ENCODE measurements at regions not wholly inside any gene's neighbourhood (a gene's known extent, or its start where the extent isn't known, plus 50 kb on each side); places are given as distances from the start of the nearest gene placed in this dataset.
"Not testable (repeated sequence)": the region's sequence is repeated elsewhere in the genome, so short reads cannot be mapped to it uniquely, and the experiment has no call there.

- no peaks in the 10 kb centered on the region for H3K9me3 ChIP-seq (ENCODE audit: control insufficient read depth, low read length)
- no CpG with 5 or more reads among the region's 3 CpGs for WGBS, 2 experiments (ENCODE audit: insufficient coverage in 2 of 2)
- H3K27ac ChIP-seq (ENCODE audit: low read depth, low read length, severe bottlenecking), result no peak overlapping the region
- H3K4me1 ChIP-seq (ENCODE audit: control insufficient read depth, insufficient read depth, low read length, poor library complexity, severe bottlenecking), result no peaks in the 10 kb centered on the region
- no peaks in the 10 kb centered on the region for H3K36me3 ChIP-seq (ENCODE audit: control insufficient read depth, insufficient read depth, low read length)
- H3K4me3 ChIP-seq (ENCODE audit: extremely low read depth, insufficient read depth, low read length, poor library complexity, severe bottlenecking), result no peak overlapping the region
These were observed 407.8 kb downstream of the LIG4 start for GRCh38 chr13:107807306-107808073.

GRCh38 chr13:107806726-107807125 is 408.6 kb downstream of the LIG4 start:
- Histone ChIP-seq H3K9me3 (ENCODE audit: control insufficient read depth, low read length) (no peaks in the 10 kb centered on the region), H3K27ac (ENCODE audit: low read depth, low read length, severe bottlenecking) (no peak overlapping the region), H3K4me1 (ENCODE audit: control insufficient read depth, insufficient read depth, low read length, poor library complexity, severe bottlenecking) (no peaks in the 10 kb centered on the region), H3K36me3 (ENCODE audit: control insufficient read depth, insufficient read depth, low read length) (no peaks in the 10 kb centered on the region), H3K4me3 (ENCODE audit: extremely low read depth, insufficient read depth, low read length, poor library complexity, severe bottlenecking) (no peak overlapping the region)
- 100% methylated on average over 1 of the region's 2 CpGs for WGBS, 2 experiments (ENCODE audit: insufficient coverage in 2 of 2)

GRCh38 chr13:107803822-107804495 is 411.4 kb downstream of the LIG4 start:
- Histone ChIP-seq H3K4me1 (ENCODE audit: control insufficient read depth, insufficient read depth, low read length, poor library complexity, severe bottlenecking) (no peaks in the 10 kb centered on the region), H3K36me3 (ENCODE audit: control insufficient read depth, insufficient read depth, low read length) (no peaks in the 10 kb centered on the region), H3K9me3 (ENCODE audit: control insufficient read depth, low read length) (no peaks in the 10 kb centered on the region), H3K4me3 (ENCODE audit: extremely low read depth, insufficient read depth, low read length, poor library complexity, severe bottlenecking) (no peak overlapping the region), H3K27ac (ENCODE audit: low read depth, low read length, severe bottlenecking) (no peak overlapping the region)
- 82 to 91% methylated on average over 5 to 7 of the region's 7 CpGs for WGBS, 2 experiments (ENCODE audit: insufficient coverage in 2 of 2)

GRCh38 chr13:107801621-107802020 is 413.7 kb downstream of the LIG4 start:
- WGBS, 2 experiments (ENCODE audit: insufficient coverage in 2 of 2), result 92 to 100% methylated on average over 2 to 6 of the region's 9 CpGs
- no peaks in the 10 kb centered on the region for H3K4me1 ChIP-seq (ENCODE audit: control insufficient read depth, insufficient read depth, low read length, poor library complexity, severe bottlenecking)
- H3K27ac ChIP-seq (ENCODE audit: low read depth, low read length, severe bottlenecking), result no peak overlapping the region
- no peaks in the 10 kb centered on the region for H3K36me3 ChIP-seq (ENCODE audit: control insufficient read depth, insufficient read depth, low read length)
- no peaks in the 10 kb centered on the region for H3K9me3 ChIP-seq (ENCODE audit: control insufficient read depth, low read length)
- H3K4me3 ChIP-seq (ENCODE audit: extremely low read depth, insufficient read depth, low read length, poor library complexity, severe bottlenecking), result no peak overlapping the region

- WGBS, 2 experiments (ENCODE audit: insufficient coverage in 2 of 2), result 62% methylated on average over 2 of the region's 5 CpGs; no CpG with 5 or more reads in 1 of the 2 experiments
- H3K36me3 ChIP-seq (ENCODE audit: control insufficient read depth, insufficient read depth, low read length), result no peaks in the 10 kb centered on the region
- H3K4me3 ChIP-seq (ENCODE audit: extremely low read depth, insufficient read depth, low read length, poor library complexity, severe bottlenecking), result no peak overlapping the region
- H3K27ac ChIP-seq (ENCODE audit: low read depth, low read length, severe bottlenecking), result no peak overlapping the region
- H3K9me3 ChIP-seq (ENCODE audit: control insufficient read depth, low read length), result no peaks in the 10 kb centered on the region
- H3K4me1 ChIP-seq (ENCODE audit: control insufficient read depth, insufficient read depth, low read length, poor library complexity, severe bottlenecking), result no peaks in the 10 kb centered on the region
These were observed 416.3 kb downstream of the LIG4 start for GRCh38 chr13:107799001-107799400.

- no CpG with 5 or more reads among the region's 1 CpG for WGBS, 2 experiments (ENCODE audit: insufficient coverage in 2 of 2)
- Histone ChIP-seq H3K4me1 (ENCODE audit: control insufficient read depth, insufficient read depth, low read length, poor library complexity, severe bottlenecking) (no peaks in the 10 kb centered on the region), H3K4me3 (ENCODE audit: extremely low read depth, insufficient read depth, low read length, poor library complexity, severe bottlenecking) (no peak overlapping the region), H3K9me3 (ENCODE audit: control insufficient read depth, low read length) (no peaks in the 10 kb centered on the region), H3K27ac (ENCODE audit: low read depth, low read length, severe bottlenecking) (no peak overlapping the region), H3K36me3 (ENCODE audit: control insufficient read depth, insufficient read depth, low read length) (no peaks in the 10 kb centered on the region)
These were observed 424.9 kb downstream of the LIG4 start for GRCh38 chr13:107790397-107790796.

DNA sequence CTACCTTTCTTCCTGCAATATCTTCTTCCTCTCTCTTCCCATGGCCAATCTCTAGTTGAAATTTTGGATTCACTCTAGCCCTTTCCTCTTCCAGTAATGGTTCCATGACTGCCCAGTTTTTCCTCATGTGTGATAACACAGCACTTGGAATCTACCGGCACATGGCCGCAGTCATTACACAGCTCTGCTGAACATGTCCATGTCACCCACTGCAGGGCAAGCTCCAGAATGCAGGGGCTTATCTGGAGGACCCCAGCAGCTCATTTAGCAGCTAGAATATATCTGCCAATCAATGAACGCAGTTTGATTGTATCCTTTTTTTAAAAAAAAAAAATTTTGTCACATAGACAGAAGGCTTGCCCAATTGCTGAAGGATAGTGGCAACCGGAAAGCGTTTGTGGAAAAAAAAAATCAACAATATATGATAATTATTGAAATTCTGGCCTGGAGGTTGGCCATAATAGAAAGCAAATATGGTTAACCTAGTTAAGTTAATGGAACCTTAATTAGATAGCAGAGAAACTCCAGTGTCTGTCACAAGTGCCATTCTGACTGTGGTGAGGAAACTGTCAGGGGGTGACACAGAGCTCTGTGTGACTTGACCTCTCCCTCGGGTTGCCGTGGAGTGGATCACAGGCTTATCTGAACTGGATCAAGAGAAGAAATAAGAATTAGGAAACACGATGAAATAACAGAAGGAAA is 426.7 kb downstream of the LIG4 start:
- no peaks in the 10 kb centered on the region for H3K36me3 ChIP-seq (ENCODE audit: control insufficient read depth, insufficient read depth, low read length)
- no peak overlapping the region for H3K27ac ChIP-seq (ENCODE audit: low read depth, low read length, severe bottlenecking)
- no peak overlapping the region for H3K4me3 ChIP-seq (ENCODE audit: extremely low read depth, insufficient read depth, low read length, poor library complexity, severe bottlenecking)
- no peaks in the 10 kb centered on the region for H3K9me3 ChIP-seq (ENCODE audit: control insufficient read depth, low read length)
- H3K4me1 ChIP-seq (ENCODE audit: control insufficient read depth, insufficient read depth, low read length, poor library complexity, severe bottlenecking), result no peaks in the 10 kb centered on the region
- WGBS, 2 experiments (ENCODE audit: insufficient coverage in 2 of 2), result 96 to 100% methylated on average over 4 to 5 of the region's 8 CpGs

DNA sequence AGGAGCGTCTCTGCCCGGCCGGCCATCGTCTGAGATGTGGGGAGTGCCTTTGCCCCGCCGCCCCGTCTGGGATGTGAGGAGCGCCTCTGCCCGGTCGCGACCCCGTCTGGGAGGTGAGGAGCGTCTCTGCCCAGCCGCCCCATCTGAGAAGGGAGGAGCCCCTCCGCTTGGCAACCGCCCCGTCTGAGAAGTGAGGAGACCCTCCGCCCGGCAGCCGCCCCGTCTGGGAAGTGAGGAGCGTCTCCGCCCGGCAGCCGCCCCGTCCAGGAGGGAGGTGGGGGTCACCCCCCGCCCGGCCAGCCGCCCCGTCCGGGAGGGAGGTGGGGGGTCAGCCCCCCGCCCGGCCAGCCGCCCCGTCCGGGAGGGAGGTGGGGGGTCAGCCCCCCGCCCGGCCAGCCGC is 432.7 kb downstream of the LIG4 start:
- not testable (repeated sequence) for H3K4me1 ChIP-seq (ENCODE audit: control insufficient read depth, insufficient read depth, low read length, poor library complexity, severe bottlenecking)

GRCh38 chr13:107778094-107778493 is 437.2 kb downstream of the LIG4 start:
- Histone ChIP-seq H3K4me3 (ENCODE audit: extremely low read depth, insufficient read depth, low read length, poor library complexity, severe bottlenecking) (no peak overlapping the region), H3K36me3 (ENCODE audit: control insufficient read depth, insufficient read depth, low read length) (no peaks in the 10 kb centered on the region), H3K9me3 (ENCODE audit: control insufficient read depth, low read length) (no peaks in the 10 kb centered on the region), H3K27ac (ENCODE audit: low read depth, low read length, severe bottlenecking) (no peak overlapping the region), H3K4me1 (ENCODE audit: control insufficient read depth, insufficient read depth, low read length, poor library complexity, severe bottlenecking) (no peaks in the 10 kb centered on the region)
- 63% methylated on average over 1 of the region's 1 CpG; no CpG with 5 or more reads in 1 of the 2 experiments for WGBS, 2 experiments (ENCODE audit: insufficient coverage in 2 of 2)

More for the DNA sequence above, 432.7 kb downstream of the LIG4 start:
- H3K4me3 ChIP-seq (ENCODE audit: extremely low read depth, insufficient read depth, low read length, poor library complexity, severe bottlenecking); H3K27ac ChIP-seq (ENCODE audit: low read depth, low read length, severe bottlenecking); H3K9me3 ChIP-seq (ENCODE audit: control insufficient read depth, low read length); H3K36me3 ChIP-seq (ENCODE audit: control insufficient read depth, insufficient read depth, low read length): not testable (repeated sequence)
- 95% methylated on average over 11 of the region's 39 CpGs; no CpG with 5 or more reads in 1 of the 2 experiments for WGBS, 2 experiments (ENCODE audit: insufficient coverage in 2 of 2)

GRCh38 chr13:107770541-107770940 is 444.8 kb downstream of the LIG4 start:
- Histone ChIP-seq H3K9me3 (ENCODE audit: control insufficient read depth, low read length) (no peaks in the 10 kb centered on the region), H3K4me1 (ENCODE audit: control insufficient read depth, insufficient read depth, low read length, poor library complexity, severe bottlenecking) (peaks cover 15% of the 10 kb centered on the region), H3K36me3 (ENCODE audit: control insufficient read depth, insufficient read depth, low read length) (no peaks in the 10 kb centered on the region), H3K4me3 (ENCODE audit: extremely low read depth, insufficient read depth, low read length, poor library complexity, severe bottlenecking) (no peak overlapping the region), H3K27ac (ENCODE audit: low read depth, low read length, severe bottlenecking) (no peak overlapping the region)

All from mesodermal cell (in vitro differentiated cells).